Stimulated activated CD4-positive, alpha-beta T cell treated with anti-CD3 and anti-CD28 coated beads, Interleukin-15, amount 100 ng/mL, for 1 hour (primary cell): ENCODE measurements at regions not wholly inside any gene's neighbourhood (a gene's known extent, or its start where the extent isn't known, plus 50 kb on each side); places are given as distances from the start of the nearest gene placed in this dataset.

Experiments used
- DNase-seq, 2 donors: peaks; one replicate each; pipeline ENCODE4 v3.0.0-alpha.2; 2020; ENCODE audit warnings: low read depth in 1 of 2, low spot score in 1 of 2

GRCh38 chr2:120949027-120949956 is 213.6 kb downstream of the GLI2 start:
- no peak for DNase-seq

GRCh38 chr2:120949957-120950590 is 214.4 kb downstream of the GLI2 start:
- DNase-seq, result no peak

DNA sequence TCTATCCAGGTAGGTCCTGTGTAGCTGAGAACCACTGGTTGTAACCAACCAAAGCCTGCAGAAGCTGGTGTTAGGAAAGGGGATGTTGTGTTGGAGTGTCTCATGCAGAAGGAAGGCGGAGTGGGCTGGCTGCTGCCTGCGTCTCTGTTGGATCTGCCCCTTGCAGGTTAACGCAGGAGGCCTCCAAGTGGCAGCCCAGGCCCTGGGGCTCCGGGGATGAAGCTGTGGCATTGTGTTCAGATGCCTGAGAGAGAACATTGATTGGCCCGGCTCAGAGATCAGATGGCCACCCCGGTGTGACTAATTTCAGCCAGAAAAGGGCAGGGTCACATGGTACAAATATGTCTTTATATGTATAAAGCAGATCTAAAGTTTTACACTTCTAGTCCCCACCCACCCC is 216.0 kb downstream of the GLI2 start:
- DNase-seq, result no peak

- DNase-seq, result no peak
Observed at GRCh38 chr2:120952318-120952717, 216.7 kb downstream of the GLI2 start.

GRCh38 chr2:120953066-120953756 is 217.5 kb downstream of the GLI2 start:
- no peak for DNase-seq

DNA sequence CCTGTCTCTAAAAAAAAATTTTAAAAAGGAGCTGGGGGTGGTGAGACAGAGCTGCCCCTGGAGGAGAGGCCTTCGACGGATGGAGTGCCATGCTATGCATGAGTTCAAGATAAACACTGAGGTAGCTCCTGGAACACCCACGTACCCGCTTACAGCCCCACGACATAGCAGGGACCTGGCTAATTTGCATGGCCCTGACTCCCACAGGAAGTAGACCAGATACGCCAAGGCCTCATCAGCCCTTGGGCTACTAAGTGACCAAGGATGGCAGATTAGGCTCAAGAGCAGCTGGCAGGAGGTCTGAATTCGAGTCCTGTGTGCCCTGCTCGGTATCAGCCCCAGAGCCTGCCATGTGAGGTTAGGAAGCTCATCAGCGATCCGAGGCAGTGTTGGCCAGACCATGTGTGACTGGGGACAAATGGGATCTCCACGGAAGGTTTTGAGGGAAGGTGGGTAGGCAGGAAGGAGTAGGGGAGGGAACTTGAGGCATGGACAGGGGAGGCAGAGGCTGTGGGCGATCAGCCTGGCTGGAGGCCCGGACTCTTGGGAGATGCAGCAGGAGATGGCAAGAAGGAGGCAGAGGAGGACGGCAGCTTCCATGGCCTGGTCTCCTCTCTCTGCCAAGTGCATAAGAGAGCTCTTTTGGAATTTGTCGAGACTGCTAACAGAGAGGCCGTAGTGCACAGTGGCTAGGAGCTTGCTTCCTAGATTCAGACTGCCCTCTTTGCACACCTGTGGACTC is 218.3 kb downstream of the GLI2 start:
- DNase-seq, result no peak

GRCh38 chr2:120954939-120955338 is 219.3 kb downstream of the GLI2 start:
- no peak for DNase-seq

GRCh38 chr2:120955427-120955826 is 219.8 kb downstream of the GLI2 start:
- no peak for DNase-seq

GRCh38 chr2:120956486-120957156 is 221.0 kb downstream of the GLI2 start:
- DNase-seq, result no peak

DNA sequence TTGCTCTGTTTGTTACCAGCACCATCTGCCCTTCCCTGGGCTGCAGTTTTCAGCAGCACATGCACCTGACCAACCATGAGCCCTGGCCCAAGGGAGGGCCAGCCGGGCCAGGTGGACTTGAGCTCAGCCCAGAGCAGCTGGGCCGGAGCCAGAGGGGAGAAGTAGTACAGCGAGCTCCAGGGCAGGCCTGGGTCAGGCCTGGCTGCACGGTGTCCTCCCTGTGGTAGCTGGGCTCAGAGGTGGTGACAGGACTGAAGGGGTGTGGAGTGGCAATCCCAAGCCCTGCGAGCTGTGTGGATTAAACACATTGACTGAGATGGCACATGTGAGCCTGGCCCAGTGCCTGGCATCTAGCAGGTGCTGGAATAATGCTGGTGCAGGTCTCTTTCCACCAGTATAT is 222.2 kb downstream of the GLI2 start:
- DNase-seq, result no peak

- DNase-seq, result no peak
Observed at GRCh38 chr2:120958623-120959366, 223.1 kb downstream of the GLI2 start.

DNA sequence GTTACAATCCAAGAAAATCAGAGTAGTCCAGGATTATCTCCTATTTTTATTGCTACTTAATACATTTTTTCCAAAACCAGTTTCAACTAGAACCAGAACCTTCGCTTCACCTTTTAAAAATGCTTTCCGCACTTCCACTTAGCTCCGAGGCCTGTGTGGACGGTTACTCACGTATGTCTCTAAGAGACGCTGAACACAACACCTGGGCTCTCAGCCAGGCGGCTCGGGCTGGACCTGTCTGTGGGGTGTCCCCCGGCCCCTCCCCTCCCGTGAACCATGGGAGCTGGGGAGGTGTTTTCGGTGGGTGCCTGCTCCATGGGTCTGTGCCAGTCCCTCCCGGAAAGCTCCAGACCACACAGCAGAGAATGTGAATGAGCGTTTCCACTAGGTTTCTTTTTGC is 223.8 kb downstream of the GLI2 start:
- DNase-seq, result no peak

DNA sequence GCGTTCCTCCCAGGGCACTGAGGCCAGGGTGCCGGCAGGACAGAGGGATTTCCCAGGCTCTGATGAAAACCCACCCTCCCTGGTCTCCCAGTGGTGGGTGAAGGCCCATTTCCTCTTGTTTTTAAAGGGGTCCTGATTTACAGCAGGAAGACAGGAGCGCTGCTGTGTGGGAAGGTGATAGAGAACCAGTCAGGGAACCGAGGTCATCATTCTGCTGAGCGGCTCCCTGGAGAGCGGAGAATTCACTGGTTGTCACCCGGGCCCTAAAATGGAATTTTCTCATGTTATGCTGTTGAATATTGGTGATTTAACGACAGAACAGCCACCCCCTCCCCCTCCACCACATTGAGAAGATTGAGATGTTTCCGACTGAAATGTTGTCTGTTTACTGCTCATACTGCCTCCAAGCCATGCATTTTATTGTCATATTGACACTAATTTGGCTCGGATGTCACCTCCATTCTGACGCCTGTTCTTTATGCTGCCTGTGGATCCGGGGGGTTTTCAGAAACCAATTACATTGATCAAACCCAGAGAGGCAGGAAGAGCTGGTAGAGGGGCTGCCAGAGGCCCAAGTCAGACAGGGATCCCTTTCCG is 225.2 kb downstream of the GLI2 start:
- no peak for DNase-seq

- DNase-seq, result no peak
Observed at GRCh38 chr2:120961396-120961795, 225.7 kb downstream of the GLI2 start.

- no peak for DNase-seq
Observed at GRCh38 chr2:120963997-120964705, 228.5 kb downstream of the GLI2 start.

- DNase-seq, result no peak
Observed at GRCh38 chr2:120964819-120965218, 229.2 kb downstream of the GLI2 start.

DNA sequence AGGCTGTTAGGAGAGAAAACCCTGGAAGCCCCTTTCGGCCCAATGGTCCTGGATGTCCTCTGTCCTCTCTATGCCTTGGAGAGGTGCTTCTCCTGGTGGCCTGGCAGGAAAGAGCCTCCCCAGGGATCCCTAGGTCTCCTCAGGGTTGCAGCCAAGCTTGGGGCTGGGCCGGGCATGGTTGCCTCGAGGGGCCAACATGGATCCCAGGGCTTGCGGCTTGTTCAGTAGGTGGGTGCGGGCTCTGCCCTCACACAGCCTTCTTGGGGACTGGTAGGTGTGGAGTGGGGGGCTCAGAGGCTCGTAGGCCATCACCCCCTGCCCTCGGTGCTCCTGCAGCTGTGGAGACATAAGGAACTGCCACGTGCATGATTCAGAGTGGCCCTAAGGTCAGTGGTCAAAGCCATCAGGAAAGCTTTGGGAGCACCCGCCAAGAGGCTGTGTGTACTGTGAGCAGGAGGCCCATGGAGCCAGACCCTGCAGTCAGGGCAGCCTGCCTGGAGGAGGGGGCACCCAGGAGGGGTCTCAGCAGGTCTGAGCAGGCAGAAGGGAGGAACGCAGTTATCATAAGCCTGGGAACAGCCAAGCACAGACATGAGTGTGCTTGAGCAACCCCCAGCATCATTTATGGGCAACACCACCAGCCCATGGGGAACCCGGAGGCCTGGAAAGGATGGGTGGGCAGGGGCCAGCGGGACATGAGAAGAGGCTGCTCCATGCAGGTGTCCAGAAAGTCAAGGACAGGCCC is 231.0 kb downstream of the GLI2 start:
- no peak for DNase-seq

GRCh38 chr2:120968307-120969015 is 232.8 kb downstream of the GLI2 start:
- no peak for DNase-seq
